Osteoblast (primary cell): ENCODE measurements at regions not wholly inside any gene's neighbourhood (a gene's known extent, or its start where the extent isn't known, plus 50 kb on each side); places are given as distances from the start of the nearest gene placed in this dataset.

ENCODE experiments used
- DNase-seq: peaks from one replicate; pipeline ENCODE4 v3.0.0; 2011; ENCODE audit warnings: low spot score, mixed read lengths; ENCODE audit not compliant: insufficient read length; ENCODE audit errors: missing footprints
- H2AFZ ChIP-seq: 2 replicates; pipeline ENCODE4 v1.6.0; 2011; ENCODE audit warnings: mild to moderate bottlenecking, low read length
- H3K27ac ChIP-seq: 2 replicates; pipeline ENCODE4 v1.5.1; 2011; ENCODE audit warnings: mild to moderate bottlenecking, low read depth, low read length, moderate library complexity
- H3K27me3 ChIP-seq: 2 replicates; pipeline ENCODE4 v1.6.0; 2012; ENCODE audit warnings: mild to moderate bottlenecking, control low read depth, inconsistent platforms, low read length, moderate library complexity; ENCODE audit not compliant: insufficient read depth
- H3K36me3 ChIP-seq: 2 replicates; pipeline ENCODE4 v1.5.1; 2011; ENCODE audit warnings: mild to moderate bottlenecking, low read length, control low read depth, moderate library complexity; ENCODE audit not compliant: insufficient read depth
- H3K4me1 ChIP-seq: 2 replicates; pipeline ENCODE4 v1.5.1; 2011; ENCODE audit warnings: mild to moderate bottlenecking, low read length, control low read depth, moderate library complexity; ENCODE audit not compliant: insufficient read depth
- H3K4me2 ChIP-seq: 2 replicates; pipeline ENCODE4 v1.6.0; 2011; ENCODE audit warnings: mild to moderate bottlenecking, low read length; ENCODE audit not compliant: insufficient read depth
- H3K4me3 ChIP-seq: fragments of 200-600 bp; sonication (generic); 3 replicates; pipeline ENCODE4 v1.5.1; 2012; ENCODE audit warnings: mild to moderate bottlenecking, low read length, inconsistent platforms; ENCODE audit not compliant: insufficient read depth
- H3K79me2 ChIP-seq: 2 replicates; pipeline ENCODE4 v1.6.0; 2012; ENCODE audit warnings: mild to moderate bottlenecking, low read length, control low read depth, inconsistent platforms; ENCODE audit not compliant: insufficient read depth
- H3K9me3 ChIP-seq: 2 replicates; pipeline ENCODE4 v1.5.1; 2011; ENCODE audit warnings: low read depth, low read length, control low read depth
- H4K20me1 ChIP-seq: 2 replicates; pipeline ENCODE4 v1.6.0; 2012; ENCODE audit warnings: mild to moderate bottlenecking, low read length, control low read depth; ENCODE audit not compliant: insufficient read depth
- TF ChIP-seq, protein P1 (sequence below): IDR thresholded peaks from 2 replicates; pipeline ENCODE4 v1.5.1; 2011; ENCODE audit warnings: mild to moderate bottlenecking, low read depth, low read length, moderate library complexity; ENCODE audit errors: extremely low read depth

DNA sequence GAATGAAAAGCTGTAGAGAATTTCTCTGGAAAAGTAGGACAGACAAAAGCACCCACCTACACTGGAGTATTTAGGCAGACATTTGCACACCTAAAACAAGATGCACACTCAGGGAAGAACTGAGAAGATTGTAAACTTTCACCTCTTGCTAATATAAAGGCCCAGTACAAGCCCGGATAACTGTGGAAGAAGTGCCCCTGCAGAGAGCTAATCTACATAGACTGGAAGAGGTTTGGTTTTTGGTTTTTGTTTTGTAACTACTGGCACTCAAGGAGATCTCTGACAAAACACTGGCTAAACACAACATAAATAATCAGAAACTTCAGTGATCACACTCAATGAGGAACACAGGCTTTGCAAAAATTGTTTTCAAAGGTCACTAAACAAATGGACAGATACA lies 782.2 kb upstream of the SLC8A1 start:
- no peaks in the 10 kb centered on the region for H3K79me2 ChIP-seq
- H3K4me1 ChIP-seq: no peaks in the 10 kb centered on the region
- H3K4me3 ChIP-seq: no peak overlapping the region
- no peak for DNase-seq
- H3K36me3 ChIP-seq: no peaks in the 10 kb centered on the region
- H3K27me3 ChIP-seq: no peaks in the 10 kb centered on the region
- TF ChIP-seq, protein P1, sequence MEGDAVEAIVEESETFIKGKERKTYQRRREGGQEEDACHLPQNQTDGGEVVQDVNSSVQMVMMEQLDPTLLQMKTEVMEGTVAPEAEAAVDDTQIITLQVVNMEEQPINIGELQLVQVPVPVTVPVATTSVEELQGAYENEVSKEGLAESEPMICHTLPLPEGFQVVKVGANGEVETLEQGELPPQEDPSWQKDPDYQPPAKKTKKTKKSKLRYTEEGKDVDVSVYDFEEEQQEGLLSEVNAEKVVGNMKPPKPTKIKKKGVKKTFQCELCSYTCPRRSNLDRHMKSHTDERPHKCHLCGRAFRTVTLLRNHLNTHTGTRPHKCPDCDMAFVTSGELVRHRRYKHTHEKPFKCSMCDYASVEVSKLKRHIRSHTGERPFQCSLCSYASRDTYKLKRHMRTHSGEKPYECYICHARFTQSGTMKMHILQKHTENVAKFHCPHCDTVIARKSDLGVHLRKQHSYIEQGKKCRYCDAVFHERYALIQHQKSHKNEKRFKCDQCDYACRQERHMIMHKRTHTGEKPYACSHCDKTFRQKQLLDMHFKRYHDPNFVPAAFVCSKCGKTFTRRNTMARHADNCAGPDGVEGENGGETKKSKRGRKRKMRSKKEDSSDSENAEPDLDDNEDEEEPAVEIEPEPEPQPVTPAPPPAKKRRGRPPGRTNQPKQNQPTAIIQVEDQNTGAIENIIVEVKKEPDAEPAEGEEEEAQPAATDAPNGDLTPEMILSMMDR: no peak
- H2AFZ ChIP-seq: no peak overlapping the region
- no peak overlapping the region for H3K4me2 ChIP-seq
- H3K9me3 ChIP-seq: no peaks in the 10 kb centered on the region
- no peak overlapping the region for H3K27ac ChIP-seq
- H4K20me1 ChIP-seq: no peaks in the 10 kb centered on the region

DNA sequence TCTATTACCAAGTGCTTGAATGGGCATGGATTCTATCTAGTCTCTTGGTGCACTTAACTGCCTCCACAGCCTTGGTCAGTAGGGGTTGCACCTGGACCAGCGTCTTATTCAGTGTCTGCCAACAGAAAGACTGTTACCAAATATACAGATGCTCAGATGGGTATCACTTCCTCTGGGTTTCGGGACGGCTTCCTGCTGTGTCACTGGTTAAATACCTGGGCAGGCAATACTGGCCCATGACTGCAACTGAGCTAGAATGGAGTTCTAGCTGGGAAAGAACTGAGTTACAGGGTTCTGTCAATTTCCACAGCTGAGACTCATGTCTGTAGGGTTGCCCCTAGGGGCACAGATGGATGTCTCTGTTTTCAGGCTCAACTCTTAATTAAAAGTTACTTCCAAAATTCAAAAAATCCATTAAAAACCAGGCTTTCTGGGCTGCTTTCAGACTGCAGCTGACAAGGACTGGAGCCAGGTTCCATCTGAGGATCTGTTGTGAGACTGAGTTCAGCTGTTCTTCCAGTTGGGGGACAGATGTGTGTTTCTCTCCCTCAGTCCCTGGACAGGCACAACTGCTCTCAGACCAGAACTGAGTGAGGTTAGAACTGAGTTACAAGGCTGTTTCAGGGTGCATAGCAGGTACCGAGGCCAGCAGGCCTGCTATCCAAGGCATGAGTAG lies 789.6 kb upstream of the SLC8A1 start:
- H3K27ac ChIP-seq: no peak overlapping the region
- H3K4me1 ChIP-seq: no peaks in the 10 kb centered on the region
- H3K4me3 ChIP-seq: no peak overlapping the region
- no peaks in the 10 kb centered on the region for H3K27me3 ChIP-seq
- H3K9me3 ChIP-seq: no peaks in the 10 kb centered on the region
- H3K4me2 ChIP-seq: no peak overlapping the region
- H2AFZ ChIP-seq: no peak overlapping the region
- H4K20me1 ChIP-seq: no peaks in the 10 kb centered on the region
- peak; percentile 2 for DNase-seq
- no peaks in the 10 kb centered on the region for H3K36me3 ChIP-seq
- TF ChIP-seq, protein P1: no peak
- no peaks in the 10 kb centered on the region for H3K79me2 ChIP-seq

DNA sequence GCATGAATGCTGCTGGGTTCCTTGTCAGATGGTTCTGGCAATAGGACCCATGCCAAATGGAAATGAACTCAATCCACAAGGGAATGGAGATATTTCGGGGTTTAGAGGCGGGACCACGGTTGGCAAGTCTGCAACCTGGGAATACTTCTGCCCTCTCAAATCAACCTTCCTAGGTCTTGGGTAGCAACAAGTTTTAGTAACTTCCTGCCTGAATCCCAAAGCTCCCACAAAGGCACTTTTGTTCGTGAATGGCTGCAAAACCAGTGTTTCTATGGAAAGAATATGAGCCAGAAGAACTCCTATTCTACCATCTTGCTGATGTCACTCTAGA lies 790.1 kb upstream of the SLC8A1 start:
- TF ChIP-seq, protein P1: no peak
- no peaks in the 10 kb centered on the region for H3K27me3 ChIP-seq
- no peaks in the 10 kb centered on the region for H3K79me2 ChIP-seq
- no peak overlapping the region for H3K27ac ChIP-seq
- DNase-seq: peak; percentile 5
- no peaks in the 10 kb centered on the region for H3K4me1 ChIP-seq
- H3K36me3 ChIP-seq: no peaks in the 10 kb centered on the region
- H3K9me3 ChIP-seq: no peaks in the 10 kb centered on the region
- H3K4me3 ChIP-seq: no peak overlapping the region
- no peak overlapping the region for H3K4me2 ChIP-seq
- no peaks in the 10 kb centered on the region for H4K20me1 ChIP-seq
- no peak overlapping the region for H2AFZ ChIP-seq

DNA sequence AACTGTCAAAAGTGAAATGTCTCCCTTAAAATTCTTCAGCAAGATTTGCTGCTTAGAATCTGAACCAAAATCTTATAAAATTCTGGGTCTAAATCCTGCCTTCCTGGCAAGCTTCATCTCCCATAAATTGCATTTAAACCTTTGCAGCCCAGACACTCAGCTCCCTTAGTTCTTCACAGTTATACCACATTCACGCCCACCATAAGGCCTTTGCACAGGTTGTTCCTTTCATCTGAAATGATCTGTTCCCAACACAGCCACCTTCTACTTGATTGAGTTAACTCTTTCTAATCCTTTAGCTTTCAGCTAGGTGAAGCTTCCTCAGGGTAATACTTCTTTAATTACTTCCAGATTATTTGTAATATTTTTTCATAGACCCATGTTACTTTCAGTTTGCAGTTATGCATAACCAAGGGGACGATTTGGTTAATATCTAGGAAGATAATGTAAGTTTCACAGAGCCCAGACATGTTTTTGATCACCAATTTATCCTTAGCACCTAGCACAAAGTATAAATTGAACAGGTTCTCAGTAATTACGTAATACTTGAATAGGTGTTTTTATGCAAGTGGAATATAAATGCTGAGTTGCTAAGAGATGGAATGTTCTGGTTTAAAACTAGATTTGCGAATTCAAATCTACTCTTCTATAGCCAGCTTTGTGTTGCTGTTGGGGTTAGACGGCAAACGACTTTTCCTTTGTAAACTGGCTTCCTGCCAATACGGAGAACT lies 779.7 kb upstream of the PKDCC start:
- Histone ChIP-seq H4K20me1 (no peaks in the 10 kb centered on the region), H3K4me1 (no peaks in the 10 kb centered on the region), H3K36me3 (no peaks in the 10 kb centered on the region), H3K9me3 (no peaks in the 10 kb centered on the region), H3K4me3 (no peak overlapping the region), H3K27me3 (no peaks in the 10 kb centered on the region), H3K4me2 (no peak overlapping the region), H3K79me2 (no peaks in the 10 kb centered on the region), H3K27ac (no peak overlapping the region), H2AFZ (no peak overlapping the region)
- TF ChIP-seq, protein P1: no peak
- DNase-seq: no peak
